ENCODE measurements at regions not wholly inside any gene's neighbourhood (a gene's known extent, or its start where the extent isn't known, plus 50 kb on each side); places are given as distances from the start of the nearest gene placed in this dataset.

GRCh38 chr9:1236061-1236460 lies 185.9 kb downstream of the DMRT2 start:
- Mint-ChIP-seq H3K4me3 (no peak overlapping the region), H3K36me3 (ENCODE audit: low read depth) (no peaks in the 10 kb centered on the region), H3K4me1 (peaks cover 15% of the 10 kb centered on the region), H3K27ac (peak overlapping the region in 2 of 3 experiments; percentile 20 to 40), H3K9me3 (peaks cover 5% of the 10 kb centered on the region), H3K27me3 (ENCODE audit: low read depth) (peaks cover 5% of the 10 kb centered on the region)
- no peak for TF ChIP-seq CTCF (IDR thresholded peaks at IDR 0.05; ENCODE audit: unreplicated experiment in 3 of 3)

GRCh38 chr9:1238407-1238806 lies 188.2 kb downstream of the DMRT2 start:
- Mint-ChIP-seq H3K4me3 (no peak overlapping the region), H3K4me1 (peaks cover 9% of the 10 kb centered on the region), H3K27ac (no peak overlapping the region), H3K36me3 (ENCODE audit: low read depth) (no peaks in the 10 kb centered on the region), H3K27me3 (ENCODE audit: low read depth) (peaks cover 5% of the 10 kb centered on the region), H3K9me3 (peaks cover 9% of the 10 kb centered on the region)
- TF ChIP-seq CTCF (IDR thresholded peaks at IDR 0.05; ENCODE audit: unreplicated experiment in 3 of 3): no peak

DNA sequence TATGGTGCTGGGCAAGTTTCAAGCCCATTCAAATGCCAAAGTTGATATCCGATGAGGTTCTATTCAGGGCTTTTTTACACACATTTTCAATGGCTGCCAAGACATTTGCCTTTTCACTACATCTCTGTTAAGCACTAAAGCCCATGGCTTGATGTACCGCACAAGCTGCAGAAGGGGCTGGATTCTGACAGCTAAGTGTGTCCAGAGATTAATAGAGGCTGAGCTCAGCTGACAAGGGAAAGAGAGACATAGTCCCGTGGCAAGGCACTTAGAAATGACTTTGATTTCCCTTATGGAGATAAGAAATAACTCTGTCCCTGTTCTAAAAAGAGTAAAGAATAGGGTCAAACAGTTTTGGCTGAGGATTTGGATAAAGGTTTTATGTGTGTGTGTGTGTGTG lies 198.6 kb downstream of the DMRT2 start:
- no peaks in the 10 kb centered on the region for H3K27me3 Mint-ChIP-seq (ENCODE audit: low read depth)
- H3K4me3 Mint-ChIP-seq: no peak overlapping the region
- H3K27ac Mint-ChIP-seq: no peak overlapping the region
- H3K4me1 Mint-ChIP-seq: peaks cover 14% of the 10 kb centered on the region
- H3K9me3 Mint-ChIP-seq: no peaks in the 10 kb centered on the region
- no peak for TF ChIP-seq CTCF (IDR thresholded peaks at IDR 0.05; ENCODE audit: unreplicated experiment in 3 of 3)
- H3K36me3 Mint-ChIP-seq (ENCODE audit: low read depth): no peaks in the 10 kb centered on the region

DNA sequence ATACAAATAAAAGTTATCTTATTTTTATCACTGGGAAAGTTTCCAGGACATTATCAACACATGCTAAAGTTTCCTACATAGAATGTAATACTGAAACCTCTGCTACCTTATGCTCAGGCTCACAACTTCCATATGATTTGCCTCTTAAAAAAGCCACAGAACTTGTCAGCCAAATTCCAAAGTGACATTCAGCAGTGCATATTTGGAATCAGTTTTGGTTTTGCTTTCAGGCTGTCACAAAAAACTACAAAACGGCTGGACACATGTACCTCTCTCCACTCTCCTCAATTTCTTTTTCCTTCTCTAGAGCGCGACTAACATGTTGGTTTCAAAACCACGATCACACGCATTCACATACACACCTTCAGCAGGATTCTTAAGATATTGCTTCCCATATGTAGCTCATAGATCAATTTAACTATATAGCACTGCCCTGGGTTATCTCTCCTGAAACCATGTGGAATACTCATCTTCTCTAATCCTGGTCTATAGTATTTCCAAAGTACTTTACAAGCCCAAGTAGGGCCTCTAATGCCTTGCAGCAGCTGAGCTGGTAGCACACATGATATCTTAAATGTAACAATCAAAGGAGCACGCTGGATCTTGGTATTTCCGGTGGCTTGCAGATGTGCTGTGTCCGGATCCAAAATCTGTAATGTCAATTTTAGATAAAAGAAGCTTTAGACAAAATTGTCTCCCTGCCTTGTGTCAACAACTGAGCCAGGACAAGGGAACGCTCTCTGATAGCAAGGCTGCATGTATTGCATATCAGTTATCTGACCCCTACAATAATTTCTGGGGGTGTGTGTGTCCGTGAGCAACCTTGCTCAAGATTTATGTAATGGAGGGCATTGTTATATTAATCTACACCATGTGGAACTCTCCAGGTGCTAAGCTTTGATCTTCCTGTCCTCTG lies 203.2 kb downstream of the DMRT2 start:
- Mint-ChIP-seq H3K27me3 (ENCODE audit: low read depth) (no peaks in the 10 kb centered on the region), H3K4me1 (peaks cover 18% of the 10 kb centered on the region), H3K4me3 (no peak overlapping the region), H3K36me3 (ENCODE audit: low read depth) (no peaks in the 10 kb centered on the region), H3K27ac (peak overlapping the region in 2 of 3 experiments; percentile 2 to 29), H3K9me3 (peaks cover 2% of the 10 kb centered on the region)
- no peak for TF ChIP-seq CTCF (IDR thresholded peaks at IDR 0.05; ENCODE audit: unreplicated experiment in 3 of 3)

DNA sequence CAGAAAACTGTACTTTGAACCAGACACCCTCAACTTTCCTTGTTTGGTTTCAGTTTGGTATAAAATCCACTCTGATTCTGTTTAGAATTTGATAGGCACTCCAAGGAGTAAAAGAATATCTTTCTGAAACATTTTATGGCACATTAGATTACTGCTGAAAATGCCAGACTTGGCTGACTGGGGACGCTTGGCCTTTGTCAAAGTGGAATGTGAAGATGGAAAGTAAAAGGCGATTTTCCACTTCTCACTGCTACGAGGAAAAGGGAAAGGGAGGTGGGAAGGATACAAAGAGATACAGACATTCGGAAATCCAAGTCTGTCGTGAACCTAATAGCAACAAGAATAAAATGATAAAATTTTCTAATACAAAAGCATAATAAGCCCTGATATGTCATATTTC lies 203.9 kb downstream of the DMRT2 start:
- Mint-ChIP-seq H3K9me3 (peaks cover 2% of the 10 kb centered on the region), H3K4me3 (no peak overlapping the region), H3K27me3 (ENCODE audit: low read depth) (no peaks in the 10 kb centered on the region), H3K4me1 (peaks cover 12% of the 10 kb centered on the region), H3K27ac (peak overlapping the region in 2 of 3 experiments; percentile 29 to 38), H3K36me3 (ENCODE audit: low read depth) (no peaks in the 10 kb centered on the region)
- TF ChIP-seq CTCF (IDR thresholded peaks at IDR 0.05; ENCODE audit: unreplicated experiment in 3 of 3): no peak

- Mint-ChIP-seq H3K27me3 (ENCODE audit: low read depth) (no peaks in the 10 kb centered on the region), H3K4me3 (no peak overlapping the region), H3K9me3 (peaks cover 2% of the 10 kb centered on the region), H3K4me1 (peaks cover 12% of the 10 kb centered on the region), H3K27ac (no peak overlapping the region), H3K36me3 (ENCODE audit: low read depth) (no peaks in the 10 kb centered on the region)
- no peak for TF ChIP-seq CTCF (IDR thresholded peaks at IDR 0.05; ENCODE audit: unreplicated experiment in 3 of 3)
Measured at GRCh38 chr9:1256178-1256577, 206.0 kb downstream of the DMRT2 start.

Data from nephron (organoid).